H9 (cell line): ENCODE measurements at regions not wholly inside any gene's neighbourhood (a gene's known extent, or its start where the extent isn't known, plus 50 kb on each side); places are given as distances from the start of the nearest gene placed in this dataset.

ENCODE experiments used
- DNase-seq: peaks from one replicate; pipeline ENCODE4 v3.0.0-alpha.2; 2017
- H2AFZ ChIP-seq: one replicate; pipeline ENCODE4 v1.6.1; 2013; ENCODE audit warnings: mild to moderate bottlenecking, low read length, control low read depth, moderate library complexity
- H2AK5ac ChIP-seq: 2 replicates; pipeline ENCODE4 v1.6.1; 2013; ENCODE audit warnings: low read length, control low read depth, mixed read lengths; ENCODE audit not compliant: insufficient read length
- H2BK120ac ChIP-seq: one replicate; pipeline ENCODE4 v1.6.1; 2013; ENCODE audit warnings: low read depth, mild to moderate bottlenecking, low read length, control low read depth, inconsistent platforms; ENCODE audit not compliant: poor library complexity, severe bottlenecking
- H2BK12ac ChIP-seq: 2 replicates; pipeline ENCODE4 v1.6.1; 2013; ENCODE audit warnings: low read length, control low read depth, mixed read lengths, low read depth; ENCODE audit not compliant: insufficient read length
- H2BK15ac ChIP-seq: 2 replicates; pipeline ENCODE4 v1.6.1; 2013; ENCODE audit warnings: low read depth, low read length, control low read depth
- H2BK20ac ChIP-seq: one replicate; pipeline ENCODE4 v1.6.1; 2013; ENCODE audit warnings: low read depth, mild to moderate bottlenecking, low read length, control low read depth, inconsistent platforms; ENCODE audit not compliant: poor library complexity, severe bottlenecking
- H2BK5ac ChIP-seq: 2 replicates; pipeline ENCODE4 v1.6.1; 2013; ENCODE audit warnings: low read length, control low read depth, mixed read lengths; ENCODE audit not compliant: insufficient read length
- H3K14ac ChIP-seq: 2 replicates; pipeline ENCODE4 v1.6.1; 2013; ENCODE audit warnings: low read length, control low read depth; ENCODE audit not compliant: insufficient read depth
- H3K18ac ChIP-seq: 2 replicates; pipeline ENCODE4 v1.6.1; 2013; ENCODE audit warnings: low read depth, mild to moderate bottlenecking, mixed read lengths, low read length, control low read depth; ENCODE audit not compliant: insufficient read length
- H3K23ac ChIP-seq: 2 replicates; pipeline ENCODE4 v1.6.1; 2013; ENCODE audit warnings: low read length, control low read depth, mixed read lengths, low read depth; ENCODE audit not compliant: insufficient read length
- H3K23me2 ChIP-seq: 2 replicates; pipeline ENCODE4 v1.6.1; 2013; ENCODE audit warnings: low read depth, mild to moderate bottlenecking, mixed read lengths, low read length, control low read depth; ENCODE audit not compliant: insufficient read length, poor library complexity, severe bottlenecking
- H3K27ac ChIP-seq: 2 replicates; pipeline ENCODE4 v1.5.1; 2013; ENCODE audit warnings: low read length, control low read depth, mixed read lengths, low read depth; ENCODE audit not compliant: insufficient read length
- H3K27me3 ChIP-seq: 2 replicates; pipeline ENCODE4 v1.6.1; 2013; ENCODE audit warnings: low read length, control low read depth, inconsistent platforms; ENCODE audit not compliant: insufficient read depth
- H3K4ac ChIP-seq: 2 replicates; pipeline ENCODE4 v1.6.1; 2013; ENCODE audit warnings: low read depth, mild to moderate bottlenecking, control low read depth, inconsistent platforms, low read length, moderate library complexity
- H3K4me1 ChIP-seq: 2 replicates; pipeline ENCODE4 v1.6.1; 2013; ENCODE audit warnings: low read length, control low read depth, inconsistent platforms; ENCODE audit not compliant: insufficient read depth
- H3K4me2 ChIP-seq: 2 replicates; pipeline ENCODE4 v1.6.1; 2013; ENCODE audit warnings: low read length, control low read depth, mixed read lengths; ENCODE audit not compliant: insufficient read length, insufficient read depth
- H3K56ac ChIP-seq: 2 replicates; pipeline ENCODE4 v1.6.1; 2013; ENCODE audit warnings: low read depth, mild to moderate bottlenecking, mixed read lengths, low read length, control low read depth; ENCODE audit not compliant: insufficient read length
- H3K79me1 ChIP-seq: 2 replicates; pipeline ENCODE4 v1.6.1; 2013; ENCODE audit warnings: low read depth, mild to moderate bottlenecking, moderate library complexity, low read length, control low read depth, inconsistent platforms; ENCODE audit not compliant: insufficient read depth, poor library complexity, severe bottlenecking
- H3K79me2 ChIP-seq: 2 replicates; pipeline ENCODE4 v1.6.1; 2013; ENCODE audit warnings: low read length, control low read depth, inconsistent platforms; ENCODE audit not compliant: insufficient read depth
- H3K9ac ChIP-seq: 2 replicates; pipeline ENCODE4 v1.6.1; 2013; ENCODE audit warnings: low read length, control low read depth, mixed read lengths; ENCODE audit not compliant: insufficient read length; ENCODE audit errors: extremely low read depth
- H3K9me3 ChIP-seq: one replicate; pipeline ENCODE4 v1.6.1; 2013; ENCODE audit warnings: low read depth, low read length, inconsistent platforms; ENCODE audit not compliant: control insufficient read depth
- H3T11ph ChIP-seq: one replicate; pipeline ENCODE4 v1.6.1; 2013; ENCODE audit warnings: mild to moderate bottlenecking, low read length, control low read depth, inconsistent platforms
- H4K20me1 ChIP-seq: one replicate; pipeline ENCODE4 v1.6.1; 2013; ENCODE audit not compliant: control insufficient read depth, insufficient read length, insufficient read depth
- H4K5ac ChIP-seq: 2 replicates; pipeline ENCODE4 v1.6.1; 2013; ENCODE audit warnings: low read depth, mild to moderate bottlenecking, mixed read lengths, low read length, control low read depth; ENCODE audit not compliant: insufficient read length
- H4K8ac ChIP-seq: replicated peaks from 2 replicates; pipeline ENCODE4 v1.6.1; 2013; ENCODE audit warnings: low read length, control low read depth, mixed read lengths, low read depth; ENCODE audit not compliant: insufficient read length
- H4K91ac ChIP-seq: 2 replicates; pipeline ENCODE4 v1.6.1; 2013; ENCODE audit warnings: low read depth, mild to moderate bottlenecking, moderate library complexity, mixed read lengths, low read length, control low read depth; ENCODE audit not compliant: insufficient read length
- H3K27ac Mint-ChIP-seq, 3 experiments: 2 replicates in 2 of 3; 3 replicates in 1 of 3; pipeline ENCODE4 v1.8.0; 2020 to 2021; ENCODE audit warnings: mixed read lengths in 3 of 3, mild to moderate bottlenecking in 1 of 3, moderate library complexity in 1 of 3
- H3K27me3 Mint-ChIP-seq: 2 replicates; pipeline ENCODE4 v1.8.0; 2021; ENCODE audit warnings: low read depth, mild to moderate bottlenecking, moderate library complexity, mixed read lengths
- H3K36me3 Mint-ChIP-seq, 3 experiments: 2 replicates in 2 of 3; 3 replicates in 1 of 3; pipeline ENCODE4 v1.8.0; 2020 to 2021; ENCODE audit warnings: low read depth in 3 of 3, mixed read lengths in 3 of 3; ENCODE audit not compliant: insufficient read depth in 1 of 3
- H3K4me1 Mint-ChIP-seq, 2 experiments: 2 replicates each; pipeline ENCODE4 v1.8.0; 2020; ENCODE audit warnings: mixed read lengths in 2 of 2
- H3K4me3 Mint-ChIP-seq, 2 experiments: 2 replicates in 1 of 2; 3 replicates in 1 of 2; pipeline ENCODE4 v1.8.0; 2020 to 2021; ENCODE audit warnings: mild to moderate bottlenecking in 2 of 2, mixed read lengths in 2 of 2, moderate library complexity in 1 of 2
- H3K9me3 Mint-ChIP-seq, 2 experiments: 2 replicates in 1 of 2; 3 replicates in 1 of 2; pipeline ENCODE4 v1.8.0; 2020; ENCODE audit warnings: mild to moderate bottlenecking in 2 of 2, mixed read lengths in 2 of 2, moderate library complexity in 1 of 2
- CTCF ChIP-seq: fragments of 200-600 bp; sonication (generic); conservative IDR thresholded peaks from 3 replicates; pipeline ENCODE4 v1.8.0; 2021; ENCODE audit warnings: antibody characterized with exemption, mild to moderate bottlenecking
- WGBS: extraction: QIAGEN DNeasy Blood & Tissue Kit; methylation state at CpG from one replicate; pipeline ENCODE4 v1.1.7; 2013; ENCODE audit warnings: missing lambda C conversion rate, low lambda C conversion rate, mixed read lengths; ENCODE audit not compliant: insufficient read length; ENCODE audit errors: extremely low coverage; 5-methylcytosine and 5-hydroxymethylcytosine counted together

DNA sequence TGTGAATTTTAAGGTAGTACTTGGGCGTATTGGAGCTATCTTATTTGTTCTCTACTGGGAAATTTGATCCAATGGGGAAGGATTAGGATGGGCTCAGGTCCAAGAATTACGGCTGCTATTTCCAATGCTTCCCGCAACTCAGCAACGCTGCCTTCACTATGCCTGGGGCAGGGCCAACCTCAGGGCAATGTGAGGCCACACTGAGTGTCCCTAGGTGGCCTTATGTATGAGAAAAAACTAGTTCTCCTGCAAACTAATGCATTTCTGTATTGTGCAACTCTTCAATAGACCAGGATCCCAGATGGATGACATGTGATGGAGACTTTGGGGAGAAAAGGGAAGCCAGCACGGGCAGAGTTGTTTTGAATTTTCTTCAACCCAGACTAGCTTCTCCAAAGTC is 168.1 kb downstream of the DUSP10 start:
- H3K27ac ChIP-seq = no peak overlapping the region

More for the DNA sequence above, 168.1 kb downstream of the DUSP10 start:
- H3K36me3 Mint-ChIP-seq = no peaks in the 10 kb centered on the region; a peak in 1 of 7 replicates
- no peak overlapping the region for H2BK12ac ChIP-seq
- no peak overlapping the region for H4K5ac ChIP-seq
- H3K79me1 ChIP-seq = no peaks in the 10 kb centered on the region
- H3K27me3 ChIP-seq = no peaks in the 10 kb centered on the region
- no peak overlapping the region for H3K18ac ChIP-seq
- H3K9me3 Mint-ChIP-seq = peaks cover 0 to 4% of the 10 kb centered on the region in 2 experiments; a peak in 1 of 5 replicates
- no peaks in the 10 kb centered on the region for H3K4me1 ChIP-seq
- H3K23ac ChIP-seq = no peak overlapping the region
- H3K14ac ChIP-seq = no peak overlapping the region
- H3K9ac ChIP-seq = no peak overlapping the region
- no CpG with 5 or more reads among the region's 5 CpGs for WGBS
- no peak overlapping the region for H2BK20ac ChIP-seq
- H3K4me2 ChIP-seq = no peak overlapping the region
- H4K91ac ChIP-seq = no peak overlapping the region
- H4K20me1 ChIP-seq = no peaks in the 10 kb centered on the region
- H2AFZ ChIP-seq = no peak overlapping the region
- H2AK5ac ChIP-seq = no peak overlapping the region
- H3T11ph ChIP-seq = no peak overlapping the region
- H3K27me3 Mint-ChIP-seq = no peaks in the 10 kb centered on the region
- H3K9me3 ChIP-seq = no peaks in the 10 kb centered on the region
- no peak overlapping the region for H3K56ac ChIP-seq
- H2BK15ac ChIP-seq = no peak overlapping the region
- H3K4me3 Mint-ChIP-seq = no peak overlapping the region
- H3K23me2 ChIP-seq = no peaks in the 10 kb centered on the region
- no peak for DNase-seq
- no peak overlapping the region for H3K27ac Mint-ChIP-seq
- H2BK5ac ChIP-seq = no peak overlapping the region
- no peaks in the 10 kb centered on the region for H3K4me1 Mint-ChIP-seq
- H2BK120ac ChIP-seq = no peak overlapping the region
- TF ChIP-seq CTCF = no peak
- no peak overlapping the region for H3K4ac ChIP-seq
- H4K8ac ChIP-seq = no peak overlapping the region
- no peaks in the 10 kb centered on the region for H3K79me2 ChIP-seq
